B cell (primary cell): ENCODE measurements at regions not wholly inside any gene's neighbourhood (a gene's known extent, or its start where the extent isn't known, plus 50 kb on each side); places are given as distances from the start of the nearest gene placed in this dataset.

Experiments
- ATAC-seq: fragments of 200-7000 bp; cut with Tn5 transposase; one replicate; pipeline ENCODE4 v1.10.0; 2021; ENCODE audit warnings: low read depth, mild to moderate bottlenecking, moderate number of reproducible peaks, moderate library complexity
- CTCF ChIA-PET: fragments of 350-600 bp; sonication (Branson Sonifier 250); formaldehyde crosslinking; loops from one replicate; lab custom pipeline; 2021; ENCODE audit warnings: antibody characterized with exemption, inconsistent platforms; lab: Charles Lee
- POLR2A ChIA-PET: fragments of 350-600 bp; sonication (Branson Sonifier 250); formaldehyde crosslinking; loops from one replicate; lab custom pipeline; 2021; ENCODE audit warnings: antibody characterized with exemption; lab: Charles Lee
- DNase-seq: peaks from one replicate; pipeline ENCODE4 v3.0.0; 2013
- H2AFZ ChIP-seq: 2 replicates; pipeline ENCODE4 v1.6.1; 2012; ENCODE audit warnings: mild to moderate bottlenecking, low read depth, low read length; ENCODE audit not compliant: insufficient read depth, poor library complexity, severe bottlenecking
- H3K27ac ChIP-seq, 2 donors: 1 replicate in 1 of 2; 2 replicates in 1 of 2; pipeline ENCODE4 v1.5.1; 2012 to 2013; ENCODE audit warnings: low read length in 2 of 2, mild to moderate bottlenecking in 2 of 2, moderate library complexity in 1 of 2
- H3K27me3 ChIP-seq, 4 experiments: fragments of 200-600 bp in 1 of 4; sonication (generic) in 1 of 4; replicated peaks in 1 of 4; 1 replicate in 2 of 4; 2 replicates in 2 of 4; pipeline versions ENCODE4 v1.6.1 to v1.7.0; 2013 to 2016; ENCODE audit warnings: low read length in 3 of 4, mild to moderate bottlenecking in 2 of 4, mixed read lengths in 1 of 4, moderate library complexity in 1 of 4; ENCODE audit not compliant: insufficient read depth in 4 of 4, control insufficient read depth in 3 of 4; ENCODE audit errors: control extremely low read depth in 1 of 4
- H3K36me3 ChIP-seq, 2 experiments: replicated peaks in 1 of 2; 1 replicate in 1 of 2; 2 replicates in 1 of 2; pipeline versions ENCODE4 v1.6.1 to v1.7.1; 2013; ENCODE audit warnings: low read length in 1 of 2; ENCODE audit not compliant: insufficient read depth in 2 of 2, control insufficient read depth in 1 of 2; ENCODE audit errors: control extremely low read depth in 1 of 2, extremely low read depth in 1 of 2
- H3K4me1 ChIP-seq, 2 donors: fragments of 200-600 bp in 1 of 2; sonication (generic) in 1 of 2; 1 replicate in 1 of 2; 2 replicates in 1 of 2; pipeline versions ENCODE4 v1.5.1 to v1.6.1; 2013 to 2017; ENCODE audit warnings: low read length in 2 of 2; ENCODE audit not compliant: control insufficient read depth in 2 of 2, insufficient read depth in 2 of 2
- H3K4me2 ChIP-seq: replicated peaks from 2 replicates; pipeline ENCODE3; 2012; ENCODE audit warnings: mild to moderate bottlenecking, low read depth, low read length; ENCODE audit not compliant: poor library complexity, severe bottlenecking
- H3K4me3 ChIP-seq, 5 experiments: fragments of 200-600 bp in 1 of 5; sonication (generic) in 1 of 5; 1 replicate in 3 of 5; 2 replicates in 2 of 5; pipeline versions ENCODE4 v1.5.1 to v1.7.0; 2011 to 2016; ENCODE audit warnings: low read length in 4 of 5, mild to moderate bottlenecking in 4 of 5, low read depth in 2 of 5, control low read depth in 1 of 5, moderate library complexity in 1 of 5; ENCODE audit not compliant: insufficient read depth in 1 of 5; ENCODE audit errors: control extremely low read depth in 1 of 5, extremely low read depth in 1 of 5
- H3K79me2 ChIP-seq: fragments of 200-600 bp; sonication (generic); one replicate; pipeline ENCODE4 v1.6.0; 2016; ENCODE audit warnings: low read length; ENCODE audit not compliant: control insufficient read depth, insufficient read depth
- H3K9ac ChIP-seq: fragments of 200-600 bp; sonication (generic); 2 replicates; pipeline ENCODE4 v1.6.1; 2017; ENCODE audit warnings: mild to moderate bottlenecking, low read length, moderate library complexity
- H3K9me3 ChIP-seq, 3 donors: one replicate each; pipeline versions ENCODE4 v1.6.1 to v1.7.1; 2013; ENCODE audit warnings: low read length in 2 of 3; ENCODE audit not compliant: control insufficient read depth in 2 of 3, insufficient read depth in 1 of 3; ENCODE audit errors: control extremely low read depth in 1 of 3
- H4K20me1 ChIP-seq: 2 replicates; pipeline ENCODE4 v1.6.0; 2012; ENCODE audit warnings: mild to moderate bottlenecking, low read length; ENCODE audit not compliant: insufficient read depth, control insufficient read depth, poor library complexity, severe bottlenecking
- H3K27ac Mint-ChIP-seq: one replicate; pipeline ENCODE4 v1.8.0; 2021; ENCODE audit warnings: mixed read lengths
- H3K27me3 Mint-ChIP-seq: one replicate; pipeline ENCODE4 v1.8.0; 2021; ENCODE audit warnings: mixed read lengths
- H3K4me1 Mint-ChIP-seq: one replicate; pipeline ENCODE4 v1.8.0; 2021; ENCODE audit warnings: mixed read lengths
- H3K4me3 Mint-ChIP-seq: one replicate; pipeline ENCODE4 v1.8.0; 2021; ENCODE audit warnings: mixed read lengths
- H3K9me3 Mint-ChIP-seq: one replicate; pipeline ENCODE4 v1.8.0; 2022; ENCODE audit warnings: mixed read lengths; ENCODE audit not compliant: insufficient read depth
- EZH2 ChIP-seq: IDR thresholded peaks from 2 replicates; pipeline ENCODE4 v1.6.1; 2012; ENCODE audit warnings: borderline replicate concordance, low read depth, mild to moderate bottlenecking, moderate library complexity, low read length; ENCODE audit not compliant: insufficient read depth, poor library complexity, severe bottlenecking
- WGBS: methylation state at CpG from one replicate; pipeline ENCODE4 v1.1.5; 2013; ENCODE audit warnings: missing lambda C conversion rate; ENCODE audit not compliant: insufficient coverage; 5-methylcytosine and 5-hydroxymethylcytosine counted together
- intact Hi-C: fragments of 100-400 bp; cut with micrococcal nuclease; formaldehyde crosslinking; loops from one replicate; pipeline ENCODE4 v1.10.0; 2022
- TF ChIP-seq, protein P1 (sequence below): fragments of 200-600 bp; IDR thresholded peaks from one replicate; pipeline ENCODE4 v1.8.0; 2022; ENCODE audit warnings: antibody characterized with exemption, mild to moderate bottlenecking

DNA sequence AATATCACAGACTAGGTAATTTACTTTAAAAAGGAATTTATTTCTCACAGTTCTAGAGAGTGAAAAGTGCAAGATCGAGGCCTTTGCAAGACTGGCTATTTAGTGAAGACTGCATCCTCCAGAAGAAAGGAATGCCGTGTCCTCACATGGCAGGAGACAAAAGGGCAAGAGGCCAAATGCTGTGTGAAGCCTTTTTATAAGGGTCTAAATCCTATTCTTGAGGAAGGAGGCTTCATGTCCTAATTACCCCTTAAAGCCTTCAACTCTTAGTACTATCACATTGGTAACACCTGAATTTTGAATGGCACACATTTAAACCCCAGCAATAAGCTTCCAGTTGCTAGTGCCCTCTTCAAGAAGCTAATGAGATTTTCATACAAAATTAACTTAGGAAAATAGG, 1882.3 kb upstream of the PIK3C3 start:
- no peaks in the 10 kb centered on the region for H4K20me1 ChIP-seq
- no peaks in the 10 kb centered on the region for H3K27me3 ChIP-seq
- TF ChIP-seq EZH2: no peak
- TF ChIP-seq, protein P1, sequence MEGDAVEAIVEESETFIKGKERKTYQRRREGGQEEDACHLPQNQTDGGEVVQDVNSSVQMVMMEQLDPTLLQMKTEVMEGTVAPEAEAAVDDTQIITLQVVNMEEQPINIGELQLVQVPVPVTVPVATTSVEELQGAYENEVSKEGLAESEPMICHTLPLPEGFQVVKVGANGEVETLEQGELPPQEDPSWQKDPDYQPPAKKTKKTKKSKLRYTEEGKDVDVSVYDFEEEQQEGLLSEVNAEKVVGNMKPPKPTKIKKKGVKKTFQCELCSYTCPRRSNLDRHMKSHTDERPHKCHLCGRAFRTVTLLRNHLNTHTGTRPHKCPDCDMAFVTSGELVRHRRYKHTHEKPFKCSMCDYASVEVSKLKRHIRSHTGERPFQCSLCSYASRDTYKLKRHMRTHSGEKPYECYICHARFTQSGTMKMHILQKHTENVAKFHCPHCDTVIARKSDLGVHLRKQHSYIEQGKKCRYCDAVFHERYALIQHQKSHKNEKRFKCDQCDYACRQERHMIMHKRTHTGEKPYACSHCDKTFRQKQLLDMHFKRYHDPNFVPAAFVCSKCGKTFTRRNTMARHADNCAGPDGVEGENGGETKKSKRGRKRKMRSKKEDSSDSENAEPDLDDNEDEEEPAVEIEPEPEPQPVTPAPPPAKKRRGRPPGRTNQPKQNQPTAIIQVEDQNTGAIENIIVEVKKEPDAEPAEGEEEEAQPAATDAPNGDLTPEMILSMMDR: no peak
- Mint-ChIP-seq H3K27ac (no peak overlapping the region), H3K27me3 (no peaks in the 10 kb centered on the region), H3K4me1 (no peaks in the 10 kb centered on the region), H3K4me3 (no peak overlapping the region), H3K9me3 (peaks cover 5% of the 10 kb centered on the region)
- 68% methylated on average over 2 of the region's 2 CpGs for WGBS
- H3K36me3 ChIP-seq: no peaks in the 10 kb centered on the region
- no peaks in the 10 kb centered on the region for H3K4me1 ChIP-seq
- no peaks in the 10 kb centered on the region for H3K79me2 ChIP-seq
- no peak overlapping the region for H3K27ac ChIP-seq
- no peak for ATAC-seq
- H3K4me2 ChIP-seq: no peak overlapping the region
- no peak for DNase-seq
- intact Hi-C loops: no loop called here
- H2AFZ ChIP-seq: no peak overlapping the region
- ChIA-PET POLR2A (no interaction called here), CTCF (no interaction called here)
- no peak overlapping the region for H3K9ac ChIP-seq
- peaks cover 0 to 3% (median 0%) of the 10 kb centered on the region in 3 donors for H3K9me3 ChIP-seq
- H3K4me3 ChIP-seq: no peak overlapping the region

- H3K9me3 Mint-ChIP-seq: peaks cover 5% of the 10 kb centered on the region
- H3K4me1 Mint-ChIP-seq: no peaks in the 10 kb centered on the region
- Histone ChIP-seq H3K4me3 (no peak overlapping the region), H3K79me2 (no peaks in the 10 kb centered on the region), H3K9me3 (peaks cover 0 to 7% (median 0%) of the 10 kb centered on the region in 3 donors), H3K4me1 (no peaks in the 10 kb centered on the region), H4K20me1 (no peaks in the 10 kb centered on the region), H3K9ac (no peak overlapping the region), H3K27ac (no peak overlapping the region), H3K4me2 (no peak overlapping the region), H3K27me3 (no peaks in the 10 kb centered on the region), H3K36me3 (no peaks in the 10 kb centered on the region), H2AFZ (no peak overlapping the region)
- ATAC-seq (no peak), DNase-seq (no peak)
- TF ChIP-seq, protein P1: no peak
- TF ChIP-seq EZH2: no peak
- H3K27me3 Mint-ChIP-seq: no peaks in the 10 kb centered on the region
- intact Hi-C loops: no loop called here
- H3K27ac Mint-ChIP-seq: no peak overlapping the region
- ChIA-PET POLR2A (no interaction called here), CTCF (no interaction called here)
- H3K4me3 Mint-ChIP-seq: no peak overlapping the region
- WGBS: no CpG with 5 or more reads among the region's 1 CpG
Observed at GRCh38 chr18:40066368-40066767, 1888.7 kb upstream of the PIK3C3 start.
